ENCODE measurements at regions not wholly inside any gene's neighbourhood (a gene's known extent, or its start where the extent isn't known, plus 50 kb on each side); places are given as distances from the start of the nearest gene placed in this dataset.
"Not testable (repeated sequence)": the region's sequence is repeated elsewhere in the genome, so short reads cannot be mapped to it uniquely, and the experiment has no call there.

GRCh38 chr6:157727629-157728182 is 95.3 kb upstream of the SNX9 start:
- no peak for DNase-seq (ENCODE audit: low spot score)

GRCh38 chr6:157728183-157728881 is 94.7 kb upstream of the SNX9 start:
- DNase-seq (ENCODE audit: low spot score), result no peak

GRCh38 chr6:157731221-157731620 is 91.8 kb upstream of the SNX9 start:
- DNase-seq (ENCODE audit: low spot score), result no peak

DNA sequence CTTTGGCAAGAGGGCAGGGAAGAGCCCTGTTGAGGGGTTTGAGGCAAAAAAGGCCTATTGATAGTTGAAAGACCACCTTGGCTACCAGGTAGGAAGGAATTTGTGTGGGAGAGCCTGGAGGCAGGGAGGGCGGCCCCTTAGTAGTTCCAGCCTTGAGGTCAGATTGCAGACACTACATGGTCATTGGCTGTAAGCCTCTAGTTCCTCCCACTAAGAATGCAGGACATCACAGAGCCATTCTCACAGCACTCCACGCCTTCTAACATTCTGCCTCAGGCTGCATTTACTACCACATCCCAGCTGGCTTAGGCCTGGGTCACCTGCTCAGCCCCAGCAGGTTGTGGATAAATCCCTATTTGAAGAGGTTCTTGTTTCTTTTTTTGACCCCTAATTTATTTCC is 91.0 kb upstream of the SNX9 start:
- no peak for DNase-seq (ENCODE audit: low spot score)

- DNase-seq (ENCODE audit: low spot score), result no peak
These were observed 90.5 kb upstream of the SNX9 start for GRCh38 chr6:157732416-157733161.

DNA sequence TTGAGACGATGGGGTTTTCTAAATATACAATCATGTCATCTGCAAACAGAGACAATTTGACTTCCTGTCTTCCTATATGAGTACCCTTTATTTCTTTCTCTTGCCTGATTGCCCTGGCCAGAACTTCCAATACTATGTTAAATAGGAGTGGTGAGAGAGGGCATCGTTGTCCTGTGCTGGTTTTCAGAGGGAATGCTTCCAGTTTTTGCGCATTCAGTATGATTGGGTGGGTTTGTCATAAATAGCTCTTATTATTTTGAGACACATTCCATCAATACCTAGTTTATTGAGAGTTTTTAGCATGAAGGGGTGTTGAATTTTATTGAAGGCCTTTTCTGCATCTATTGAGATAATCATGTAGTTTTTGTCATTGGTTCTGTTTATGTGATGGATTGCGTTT is 86.5 kb upstream of the SNX9 start:
- DNase-seq (ENCODE audit: low spot score), result not testable (repeated sequence)

DNA sequence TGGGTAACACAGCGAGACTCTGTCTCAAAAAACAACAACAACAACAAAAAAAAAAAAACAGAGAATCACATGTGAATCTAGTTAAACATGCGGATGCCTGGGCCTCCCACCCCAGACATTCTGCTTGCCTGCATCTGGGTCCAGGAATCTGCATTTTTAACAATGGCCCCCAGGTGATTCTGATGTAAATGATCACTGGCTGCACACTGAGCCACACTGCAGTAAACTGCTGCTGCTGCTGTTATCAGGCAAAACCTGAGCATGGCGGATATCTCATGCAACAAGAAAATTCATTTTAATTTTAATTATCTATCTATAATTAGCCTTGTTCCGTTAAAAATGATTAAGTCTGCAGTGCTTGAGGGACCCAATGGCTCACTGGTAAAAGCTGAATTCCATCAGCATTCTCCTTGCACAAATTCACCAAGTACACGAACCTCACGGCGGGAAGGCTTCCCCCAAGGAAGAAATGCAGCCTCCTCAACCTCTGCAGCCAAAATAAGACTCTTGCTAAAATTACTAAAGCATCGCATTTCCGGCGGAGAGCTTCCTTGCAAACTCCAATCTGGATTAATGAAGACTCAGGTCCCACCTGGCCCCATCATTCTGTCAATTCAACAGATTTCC is 81.6 kb upstream of the SNX9 start:
- DNase-seq (ENCODE audit: low spot score), result no peak

GRCh38 chr6:157741948-157742556 is 81.0 kb upstream of the SNX9 start:
- DNase-seq (ENCODE audit: low spot score), result no peak

GRCh38 chr6:157744102-157744601 is 78.9 kb upstream of the SNX9 start:
- DNase-seq (ENCODE audit: low spot score), result no peak

- DNase-seq (ENCODE audit: low spot score), result no peak
These were observed 76.1 kb upstream of the SNX9 start for GRCh38 chr6:157746897-157747296.

DNA sequence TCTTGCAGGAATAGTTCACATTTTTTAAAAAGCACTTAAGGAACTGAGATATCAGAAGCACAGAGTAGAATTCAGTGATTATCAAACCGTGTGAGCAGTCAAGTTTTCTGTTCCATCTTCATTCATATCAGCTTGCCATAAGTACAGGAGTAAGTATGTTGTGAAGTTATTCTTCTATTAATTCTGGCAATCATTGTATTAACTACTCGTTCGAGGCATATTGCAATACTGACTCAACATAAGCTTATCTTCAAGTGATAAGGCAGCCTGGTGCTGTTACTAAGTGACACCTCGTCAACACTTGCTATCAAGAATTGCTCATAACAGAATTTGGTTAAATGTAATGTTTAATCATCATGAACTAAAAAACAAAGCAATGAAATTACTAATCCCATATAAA is 75.7 kb upstream of the SNX9 start:
- no peak for DNase-seq (ENCODE audit: low spot score)

GRCh38 chr6:157748839-157749571 is 74.0 kb upstream of the SNX9 start:
- DNase-seq (ENCODE audit: low spot score), result no peak

DNA sequence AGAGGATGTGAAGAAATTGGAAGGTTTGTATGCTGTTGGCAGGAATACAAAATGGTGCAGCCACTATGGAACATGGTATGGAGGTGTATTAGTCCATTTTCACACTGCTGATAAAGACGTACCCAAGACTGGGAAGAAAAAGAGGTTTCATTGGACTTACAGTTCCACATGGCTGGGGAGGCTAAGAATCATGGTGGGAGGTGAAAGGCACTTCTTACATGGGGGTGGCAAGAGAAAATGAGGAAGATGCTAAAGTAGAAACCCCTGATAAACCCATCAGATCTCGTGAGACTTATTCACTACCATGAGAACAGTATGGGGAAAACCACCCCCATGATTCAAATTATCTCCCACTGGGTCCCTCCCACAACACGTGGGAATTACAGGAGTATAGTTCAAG is 72.1 kb upstream of the SNX9 start:
- DNase-seq (ENCODE audit: low spot score), result not testable (repeated sequence)

DNA sequence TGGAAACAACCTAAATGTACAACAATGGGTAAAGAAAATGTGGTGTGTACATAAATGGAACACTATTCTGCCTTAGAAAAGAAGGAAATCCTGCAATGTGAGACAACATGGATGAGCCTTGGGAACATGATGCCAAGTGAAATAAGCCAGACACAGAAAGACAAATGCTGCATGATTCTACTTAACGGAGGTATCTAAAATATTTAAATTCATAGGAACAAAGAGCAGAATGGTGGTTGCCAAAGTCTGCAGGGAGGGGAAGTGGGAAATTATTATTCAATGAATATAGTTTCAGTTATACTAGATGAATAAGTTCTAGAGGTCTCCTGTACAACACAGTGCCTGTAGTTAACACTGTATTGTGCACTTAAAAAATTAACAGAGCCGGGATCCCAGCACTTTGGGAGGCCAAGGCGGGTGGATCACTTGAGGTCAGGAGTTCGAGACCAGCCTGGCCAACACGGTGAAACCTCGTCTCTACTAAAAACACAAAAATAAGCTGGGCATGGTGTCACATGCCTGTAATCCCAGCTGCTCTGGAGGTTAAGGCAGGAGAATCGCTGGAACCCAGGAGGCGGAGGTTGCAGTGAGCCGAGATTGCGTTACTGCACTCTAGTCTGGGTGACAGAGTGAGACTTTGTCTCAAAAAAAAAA is 71.4 kb upstream of the SNX9 start:
- no peak for DNase-seq (ENCODE audit: low spot score)

DNA sequence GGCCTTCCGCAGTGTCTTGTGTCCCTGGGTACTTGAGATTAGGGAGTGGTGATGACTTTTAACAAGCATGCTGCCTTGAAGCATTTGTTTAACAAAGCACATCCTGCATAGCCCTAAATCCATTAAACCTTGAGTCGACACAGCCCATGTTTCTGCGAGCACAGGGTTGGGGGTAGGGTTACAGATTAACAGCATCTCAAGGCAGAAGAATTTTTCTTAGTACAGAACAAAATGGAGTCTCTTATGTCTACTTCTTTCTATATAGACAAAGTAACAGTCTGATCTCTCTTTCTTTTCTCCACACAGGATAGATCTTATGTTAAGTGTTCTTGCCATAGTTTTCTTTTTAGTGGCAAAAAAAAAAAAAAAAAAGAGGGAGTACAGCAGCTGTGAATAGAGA is 70.2 kb upstream of the SNX9 start:
- not testable (repeated sequence) for DNase-seq (ENCODE audit: low spot score)

DNA sequence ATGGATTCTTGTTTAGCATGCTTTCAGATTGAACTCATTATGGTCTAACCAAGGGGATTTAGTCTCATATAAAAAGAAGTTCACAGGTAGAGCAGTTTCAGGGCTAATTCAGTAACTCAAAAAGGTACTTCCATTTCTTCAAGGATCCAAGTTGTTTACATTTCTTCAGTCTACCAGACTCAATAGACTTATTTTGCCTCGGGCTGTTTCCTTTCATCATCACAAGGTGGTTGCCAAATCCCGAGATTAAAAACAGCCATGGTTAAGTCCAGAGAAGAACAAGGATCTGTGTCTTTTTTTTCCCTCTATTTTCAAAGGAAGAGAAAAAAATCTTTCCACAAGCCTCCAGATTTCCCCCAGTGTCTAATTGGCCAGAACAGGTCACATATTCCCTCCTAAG is 69.8 kb upstream of the SNX9 start:
- no peak for DNase-seq (ENCODE audit: low spot score)

DNA sequence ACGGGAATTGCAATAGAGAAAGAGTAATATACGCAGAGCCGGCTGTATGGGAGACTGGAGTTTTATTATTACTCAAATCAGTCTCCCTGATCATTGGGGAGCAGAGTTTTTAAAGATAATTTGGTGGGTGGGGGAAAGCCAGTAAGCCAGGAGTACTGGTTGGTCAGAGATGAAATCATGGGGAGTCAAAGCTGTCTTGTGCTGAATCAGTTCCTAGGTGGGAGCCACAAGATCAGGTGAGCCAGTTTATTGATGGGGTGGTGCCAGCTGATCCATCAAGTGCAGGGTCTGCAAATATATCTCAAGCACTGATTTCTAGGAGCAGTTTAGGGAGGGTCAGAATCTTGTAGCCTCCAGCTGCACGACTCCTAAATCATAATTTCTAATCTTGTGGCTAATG is 69.2 kb upstream of the SNX9 start:
- DNase-seq (ENCODE audit: low spot score), result not testable (repeated sequence)

GRCh38 chr6:157754351-157754750 is 68.7 kb upstream of the SNX9 start:
- no peak for DNase-seq (ENCODE audit: low spot score)

- DNase-seq (ENCODE audit: low spot score), result no peak
These were observed 67.9 kb upstream of the SNX9 start for GRCh38 chr6:157755032-157755745.

- no peak for DNase-seq (ENCODE audit: low spot score)
These were observed 67.2 kb upstream of the SNX9 start for GRCh38 chr6:157755746-157756411.
